GM19372 (cell line): ENCODE measurements at regions not wholly inside any gene's neighbourhood (a gene's known extent, or its start where the extent isn't known, plus 50 kb on each side); places are given as distances from the start of the nearest gene placed in this dataset.
"Not testable (repeated sequence)": the region's sequence is repeated elsewhere in the genome, so short reads cannot be mapped to it uniquely, and the experiment has no call there.

Experiments
- ATAC-seq: cut with Tn5 transposase; IDR thresholded peaks from one replicate; pipeline ENCODE4 v1.9.1; 2021; ENCODE audit warnings: mild to moderate bottlenecking, low read depth, moderate library complexity; ENCODE audit not compliant: unreplicated experiment

GRCh38 chr5:156200938-156201787 is 125.8 kb upstream of the SGCD start:
- ATAC-seq = no peak

GRCh38 chr5:156201788-156202403 is 125.1 kb upstream of the SGCD start:
- no peak for ATAC-seq

GRCh38 chr5:156208271-156208670 is 118.7 kb upstream of the SGCD start:
- no peak for ATAC-seq

- ATAC-seq = no peak
These were observed 108.4 kb upstream of the SGCD start for GRCh38 chr5:156218367-156219158.

GRCh38 chr5:156219483-156220005 is 107.4 kb upstream of the SGCD start:
- ATAC-seq = no peak

GRCh38 chr5:156221816-156222215 is 105.1 kb upstream of the SGCD start:
- no peak for ATAC-seq

- ATAC-seq = no peak
These were observed 103.4 kb upstream of the SGCD start for GRCh38 chr5:156223547-156223946.

GRCh38 chr5:156226485-156226884 is 100.5 kb upstream of the SGCD start:
- ATAC-seq = not testable (repeated sequence)

- ATAC-seq = no peak
These were observed 96.1 kb upstream of the SGCD start for GRCh38 chr5:156230887-156231286.

- no peak for ATAC-seq
These were observed 94.6 kb upstream of the SGCD start for GRCh38 chr5:156232251-156232869.

- no peak for ATAC-seq
These were observed 89.6 kb upstream of the SGCD start for GRCh38 chr5:156237361-156237760.

GRCh38 chr5:156239800-156240199 is 87.2 kb upstream of the SGCD start:
- no peak for ATAC-seq

GRCh38 chr5:156240414-156240813 is 86.5 kb upstream of the SGCD start:
- ATAC-seq = no peak

- no peak for ATAC-seq
These were observed 85.7 kb upstream of the SGCD start for GRCh38 chr5:156241266-156241665.

GRCh38 chr5:156245895-156246294 is 81.1 kb upstream of the SGCD start:
- ATAC-seq = no peak

GRCh38 chr5:156251076-156251475 is 75.9 kb upstream of the SGCD start:
- no peak for ATAC-seq

GRCh38 chr5:156253130-156253529 is 73.8 kb upstream of the SGCD start:
- no peak for ATAC-seq

- no peak for ATAC-seq
These were observed 72.8 kb upstream of the SGCD start for GRCh38 chr5:156254196-156254595.

- no peak for ATAC-seq
These were observed 70.3 kb upstream of the SGCD start for GRCh38 chr5:156256642-156257041.

- ATAC-seq = no peak
These were observed 68.0 kb upstream of the SGCD start for GRCh38 chr5:156258934-156259333.

GRCh38 chr5:156259618-156260017 is 67.3 kb upstream of the SGCD start:
- no peak for ATAC-seq
